Body of pancreas (tissue), 4 donors: ENCODE measurements at regions not wholly inside any gene's neighbourhood (a gene's known extent, or its start where the extent isn't known, plus 50 kb on each side); places are given as distances from the start of the nearest gene placed in this dataset.

Source experiments
- ATAC-seq: fragments of 150-250 bp; one replicate; pipeline ENCODE4 v1.9.1; 2016
- DNase-seq, 4 donors: peaks; one replicate each; pipeline ENCODE4 v3.0.0-alpha.2; 2019
- H3K27ac ChIP-seq, 4 donors: fragments of 200-600 bp; sonication (generic); 1 replicate in 3 of 4; 2 replicates in 1 of 4; pipeline versions ENCODE4 v1.5.1 to v1.6.1; 2016 to 2019; ENCODE audit warnings: mild to moderate bottlenecking in 1 of 4, mixed read lengths in 1 of 4, moderate library complexity in 1 of 4
- H3K27me3 ChIP-seq, 2 donors: fragments of 200-600 bp; sonication (generic); one replicate each; pipeline ENCODE4 v1.6.0; 2016; ENCODE audit warnings: mild to moderate bottlenecking in 1 of 2
- H3K36me3 ChIP-seq, 2 donors: fragments of 200-600 bp; sonication (generic); replicated peaks in 1 of 2; 2 replicates each; pipeline ENCODE4 v1.5.1; 2016; ENCODE audit warnings: low read depth in 2 of 2; ENCODE audit not compliant: insufficient read depth in 1 of 2
- H3K4me1 ChIP-seq: fragments of 200-600 bp; sonication (generic); one replicate; pipeline ENCODE4 v1.6.0; 2016
- H3K4me3 ChIP-seq, 2 donors: fragments of 200-600 bp; sonication (generic); 1 replicate in 1 of 2; 2 replicates in 1 of 2; pipeline ENCODE4 v1.5.1; 2016 to 2019
- H3K9me3 ChIP-seq, 3 donors: fragments of 200-600 bp; sonication (generic); 1 replicate in 2 of 3; 2 replicates in 1 of 3; pipeline ENCODE4 v1.5.1; 2016
- CTCF ChIP-seq, 7 experiments: fragments of 450-650 bp in 4 of 7; fragments of 200-600 bp in 3 of 7; sonication (generic) in 3 of 7; IDR thresholded peaks; one replicate each; pipeline ENCODE4 v1.5.1; 2016 to 2019; ENCODE audit warnings: antibody characterized with exemption in 7 of 7
- POLR2A ChIP-seq, 3 donors: fragments of 450-650 bp; IDR thresholded peaks; one replicate each; pipeline ENCODE4 v1.6.1; 2016; ENCODE audit warnings: antibody characterized with exemption in 3 of 3, mild to moderate bottlenecking in 2 of 3
- WGBS, 2 donors: methylation state at CpG; one replicate each; pipeline ENCODE4 v1.1.5; 2017; 5-methylcytosine and 5-hydroxymethylcytosine counted together
- intact Hi-C: fragments of 100-400 bp; cut with DNase I; formaldehyde crosslinking; loops from one replicate; pipeline ENCODE4 v1.15.1; 2023

GRCh38 chr12:105765053-105766014 lies 373.4 kb downstream of the NUAK1 start:
- ATAC-seq, result no peak
- intact Hi-C loops, result no loop called here
- Histone ChIP-seq H3K4me1 (no peaks in the 10 kb centered on the region), H3K9me3 (no peaks in the 10 kb centered on the region), H3K27ac (no peak overlapping the region), H3K4me3 (no peak overlapping the region), H3K36me3 (no peaks in the 10 kb centered on the region), H3K27me3 (no peaks in the 10 kb centered on the region)
- TF ChIP-seq POLR2A (IDR thresholded peaks at IDR 0.05) (no peak), CTCF (IDR thresholded peaks at IDR 0.05) (no peak)
- 59 to 64% methylated on average over 6 of the region's 6 CpGs for WGBS, 2 donors
- DNase-seq, result no peak

- H3K4me1 ChIP-seq, result no peaks in the 10 kb centered on the region
- no peaks in the 10 kb centered on the region for H3K9me3 ChIP-seq
- TF ChIP-seq POLR2A (IDR thresholded peaks at IDR 0.05) (no peak), CTCF (IDR thresholded peaks at IDR 0.05) (no peak)
- H3K36me3 ChIP-seq, result no peaks in the 10 kb centered on the region
- WGBS, 2 donors, result 82 to 85% methylated on average over 4 of the region's 4 CpGs
- no peaks in the 10 kb centered on the region for H3K27me3 ChIP-seq
- ATAC-seq (no peak), DNase-seq (no peak)
- H3K4me3 ChIP-seq, result no peak overlapping the region
- H3K27ac ChIP-seq, result no peak overlapping the region
- intact Hi-C loops, result no loop called here
Observed at GRCh38 chr12:105766029-105766428, 372.7 kb downstream of the NUAK1 start.

GRCh38 chr12:105769486-105769885 lies 369.3 kb downstream of the NUAK1 start:
- intact Hi-C loops, result no loop called here

GRCh38 chr12:105773471-105773870 lies 365.3 kb downstream of the NUAK1 start:
- no peaks in the 10 kb centered on the region for H3K9me3 ChIP-seq
- DNase-seq (no peak), ATAC-seq (no peak)
- H3K4me3 ChIP-seq, result no peak overlapping the region
- no peaks in the 10 kb centered on the region for H3K36me3 ChIP-seq
- no peak for TF ChIP-seq CTCF (IDR thresholded peaks at IDR 0.05)
- no peak for TF ChIP-seq POLR2A (IDR thresholded peaks at IDR 0.05)
- no peaks in the 10 kb centered on the region for H3K27me3 ChIP-seq
- intact Hi-C loops, result no loop called here
- 14 to 39% methylated on average over 2 of the region's 2 CpGs for WGBS, 2 donors
- H3K27ac ChIP-seq, result no peak overlapping the region
- no peaks in the 10 kb centered on the region for H3K4me1 ChIP-seq

More at GRCh38 chr12:105769486-105769885, 369.3 kb downstream of the NUAK1 start:
- WGBS, 2 donors, result 65 to 77% methylated on average over 2 of the region's 2 CpGs
- ATAC-seq, result no peak
- Histone ChIP-seq H3K27me3 (no peaks in the 10 kb centered on the region), H3K27ac (no peak overlapping the region), H3K4me3 (no peak overlapping the region), H3K9me3 (no peaks in the 10 kb centered on the region), H3K4me1 (no peaks in the 10 kb centered on the region), H3K36me3 (no peaks in the 10 kb centered on the region)
- no peak for TF ChIP-seq POLR2A (IDR thresholded peaks at IDR 0.05)
- no peak for TF ChIP-seq CTCF (IDR thresholded peaks at IDR 0.05)
- no peak for DNase-seq

GRCh38 chr12:105774037-105774436 lies 364.7 kb downstream of the NUAK1 start:
- H3K27ac ChIP-seq, result no peak overlapping the region
- intact Hi-C loops, result no loop called here
- WGBS, 2 donors, result 54 to 82% methylated on average over 5 of the region's 5 CpGs

More at GRCh38 chr12:105774037-105774436, 364.7 kb downstream of the NUAK1 start:
- Histone ChIP-seq H3K4me3 (no peak overlapping the region), H3K9me3 (no peaks in the 10 kb centered on the region), H3K27me3 (no peaks in the 10 kb centered on the region), H3K4me1 (no peaks in the 10 kb centered on the region), H3K36me3 (no peaks in the 10 kb centered on the region)
- ATAC-seq (no peak), DNase-seq (no peak)
- TF ChIP-seq CTCF (IDR thresholded peaks at IDR 0.05), result no peak
- TF ChIP-seq POLR2A (IDR thresholded peaks at IDR 0.05), result no peak
